ENCODE measurements at regions not wholly inside any gene's neighbourhood (a gene's known extent, or its start where the extent isn't known, plus 50 kb on each side); places are given as distances from the start of the nearest gene placed in this dataset.

- TF ChIP-seq, protein P1, sequence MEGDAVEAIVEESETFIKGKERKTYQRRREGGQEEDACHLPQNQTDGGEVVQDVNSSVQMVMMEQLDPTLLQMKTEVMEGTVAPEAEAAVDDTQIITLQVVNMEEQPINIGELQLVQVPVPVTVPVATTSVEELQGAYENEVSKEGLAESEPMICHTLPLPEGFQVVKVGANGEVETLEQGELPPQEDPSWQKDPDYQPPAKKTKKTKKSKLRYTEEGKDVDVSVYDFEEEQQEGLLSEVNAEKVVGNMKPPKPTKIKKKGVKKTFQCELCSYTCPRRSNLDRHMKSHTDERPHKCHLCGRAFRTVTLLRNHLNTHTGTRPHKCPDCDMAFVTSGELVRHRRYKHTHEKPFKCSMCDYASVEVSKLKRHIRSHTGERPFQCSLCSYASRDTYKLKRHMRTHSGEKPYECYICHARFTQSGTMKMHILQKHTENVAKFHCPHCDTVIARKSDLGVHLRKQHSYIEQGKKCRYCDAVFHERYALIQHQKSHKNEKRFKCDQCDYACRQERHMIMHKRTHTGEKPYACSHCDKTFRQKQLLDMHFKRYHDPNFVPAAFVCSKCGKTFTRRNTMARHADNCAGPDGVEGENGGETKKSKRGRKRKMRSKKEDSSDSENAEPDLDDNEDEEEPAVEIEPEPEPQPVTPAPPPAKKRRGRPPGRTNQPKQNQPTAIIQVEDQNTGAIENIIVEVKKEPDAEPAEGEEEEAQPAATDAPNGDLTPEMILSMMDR (IDR thresholded peaks at IDR 0.05; ENCODE audit: insufficient read depth, low read length, poor library complexity, severe bottlenecking): no peak
- no peak for TF ChIP-seq EZH2phosphoT487 (conservative IDR thresholded peaks at IDR 0.05; ENCODE audit: low read length)
These were observed 311.4 kb downstream of the TLE1 start for GRCh38 chr9:81377921-81378320.
